HEK293 (cell line): ENCODE measurements at regions not wholly inside any gene's neighbourhood (a gene's known extent, or its start where the extent isn't known, plus 50 kb on each side); places are given as distances from the start of the nearest gene placed in this dataset.

Experiments
- CTCF ChIA-PET: fragments of 350-600 bp; formaldehyde crosslinking; extraction: SDS; loops from one replicate; lab custom pipeline; 2021; ENCODE audit warnings: antibody characterized with exemption; lab: Yijun Ruan, JAX
- POLR2A ChIA-PET: fragments of 300-600 bp; formaldehyde crosslinking; extraction: SDS; loops from one replicate; lab custom pipeline; 2020; ENCODE audit warnings: antibody characterized with exemption, inconsistent platforms; lab: Yijun Ruan, JAX
- H3K27ac ChIP-seq: fragments of 200-500 bp; sonication (Bioruptor generic); 2 replicates; pipeline ENCODE4 v1.5.1; 2014; ENCODE audit warnings: low read depth, low read length, control low read depth, inconsistent platforms; ENCODE audit errors: extremely low read depth
- H3K36me3 ChIP-seq, 2 experiments: fragments of 200-500 bp in 1 of 2; sonication (Bioruptor generic) in 1 of 2; 1 replicate in 1 of 2; 2 replicates in 1 of 2; pipeline ENCODE4 v1.5.1; 2014 to 2017; ENCODE audit warnings: inconsistent platforms in 2 of 2, low read length in 2 of 2; ENCODE audit not compliant: control insufficient read depth in 2 of 2, insufficient read depth in 1 of 2
- H3K4me1 ChIP-seq: fragments of 200-500 bp; sonication (Bioruptor generic); 2 replicates; pipeline ENCODE4 v1.5.1; 2014; ENCODE audit warnings: mild to moderate bottlenecking, low read length, inconsistent platforms; ENCODE audit not compliant: control insufficient read depth, insufficient read depth
- H3K4me3 ChIP-seq: 2 replicates; pipeline ENCODE4 v1.5.1; 2011; ENCODE audit warnings: low read depth, mild to moderate bottlenecking, control low read depth, low read length, moderate library complexity
- H3K9me3 ChIP-seq: fragments of 200-500 bp; sonication (Bioruptor generic); 2 replicates; pipeline ENCODE4 v1.5.1; 2014; ENCODE audit warnings: low read depth, low read length, inconsistent platforms; ENCODE audit not compliant: control insufficient read depth, insufficient read depth
- GFI1B ChIP-seq: fragments of 450-650 bp; formaldehyde crosslinking; IDR thresholded peaks from 2 replicates; pipeline ENCODE4 v1.5.1; 2016; ENCODE audit warnings: missing biosample characterization, missing genetic modification characterization
- GLIS2 ChIP-seq: fragments of 450-650 bp; formaldehyde crosslinking; IDR thresholded peaks from 2 replicates; pipeline ENCODE4 v1.5.1; 2016; ENCODE audit warnings: missing biosample characterization, missing genetic modification characterization
- TSHZ1 ChIP-seq: fragments of 450-650 bp; formaldehyde crosslinking; IDR thresholded peaks from 2 replicates; pipeline ENCODE4 v1.5.1; 2016; ENCODE audit warnings: missing biosample characterization, missing genetic modification characterization, borderline replicate concordance
- ZBTB20 ChIP-seq: fragments of 450-650 bp; formaldehyde crosslinking; IDR thresholded peaks from 2 replicates; pipeline ENCODE4 v1.5.1; 2016; ENCODE audit warnings: missing biosample characterization, missing genetic modification characterization
- ZEB2 ChIP-seq: fragments of 450-650 bp; formaldehyde crosslinking; IDR thresholded peaks from 2 replicates; pipeline ENCODE4 v1.5.1; 2016; ENCODE audit warnings: missing biosample characterization, missing genetic modification characterization
- ZNF211 ChIP-seq: fragments of 450-650 bp; formaldehyde crosslinking; IDR thresholded peaks from 2 replicates; pipeline ENCODE4 v1.5.1; 2016; ENCODE audit warnings: low read depth, missing biosample characterization, missing genetic modification characterization
- ZNF23 ChIP-seq: fragments of 450-650 bp; formaldehyde crosslinking; IDR thresholded peaks from 2 replicates; pipeline ENCODE4 v1.5.1; 2016; ENCODE audit warnings: missing biosample characterization, missing genetic modification characterization, borderline replicate concordance
- ZNF292 ChIP-seq: fragments of 450-650 bp; formaldehyde crosslinking; IDR thresholded peaks from 2 replicates; pipeline ENCODE4 v1.5.1; 2016; ENCODE audit warnings: low read depth, missing biosample characterization, missing genetic modification characterization, borderline replicate concordance
- ZNF350 ChIP-seq: fragments of 450-650 bp; formaldehyde crosslinking; IDR thresholded peaks from 2 replicates; pipeline ENCODE4 v1.5.0; 2017; ENCODE audit warnings: missing biosample characterization, mild to moderate bottlenecking, missing genetic modification characterization
- ZNF426 ChIP-seq: fragments of 450-650 bp; formaldehyde crosslinking; IDR thresholded peaks from 2 replicates; pipeline ENCODE4 v1.5.1; 2017; ENCODE audit warnings: missing biosample characterization, missing genetic modification characterization, mild to moderate bottlenecking, inconsistent platforms, moderate library complexity
- ZNF433 ChIP-seq: fragments of 450-650 bp; formaldehyde crosslinking; IDR thresholded peaks from 2 replicates; pipeline ENCODE4 v1.5.1; 2016; ENCODE audit warnings: missing biosample characterization, missing genetic modification characterization, low read depth
- ZNF48 ChIP-seq: fragments of 450-650 bp; formaldehyde crosslinking; IDR thresholded peaks from 2 replicates; pipeline ENCODE4 v1.5.1; 2016; ENCODE audit warnings: missing biosample characterization, missing genetic modification characterization
- ZNF518A ChIP-seq: fragments of 450-650 bp; formaldehyde crosslinking; conservative IDR thresholded peaks from 2 replicates; pipeline ENCODE4 v1.5.1; 2016; ENCODE audit warnings: low read depth, missing biosample characterization, missing genetic modification characterization
- TF ChIP-seq, protein P1 (sequence below): fragments of 450-650 bp; formaldehyde crosslinking; IDR thresholded peaks from 2 replicates; pipeline ENCODE4 v1.5.1; 2016; ENCODE audit warnings: missing biosample characterization, missing genetic modification characterization
- TF ChIP-seq, protein P2 (sequence below): fragments of 450-650 bp; formaldehyde crosslinking; IDR thresholded peaks from 2 replicates; pipeline ENCODE4 v1.5.1; 2016; ENCODE audit warnings: missing biosample characterization, missing genetic modification characterization
- TF ChIP-seq, protein P3 (sequence below): fragments of 450-650 bp; formaldehyde crosslinking; IDR thresholded peaks from 2 replicates; pipeline ENCODE4 v1.5.1; 2016; ENCODE audit warnings: missing biosample characterization, missing genetic modification characterization
- TF ChIP-seq, protein P4 (sequence below): fragments of 450-650 bp; formaldehyde crosslinking; IDR thresholded peaks from 2 replicates; pipeline ENCODE4 v1.5.1; 2016; ENCODE audit warnings: missing biosample characterization, missing genetic modification characterization

GRCh38 chr7:156058248-156058647 lies 246.0 kb upstream of the SHH start (continued):
- TF ChIP-seq, protein P1, sequence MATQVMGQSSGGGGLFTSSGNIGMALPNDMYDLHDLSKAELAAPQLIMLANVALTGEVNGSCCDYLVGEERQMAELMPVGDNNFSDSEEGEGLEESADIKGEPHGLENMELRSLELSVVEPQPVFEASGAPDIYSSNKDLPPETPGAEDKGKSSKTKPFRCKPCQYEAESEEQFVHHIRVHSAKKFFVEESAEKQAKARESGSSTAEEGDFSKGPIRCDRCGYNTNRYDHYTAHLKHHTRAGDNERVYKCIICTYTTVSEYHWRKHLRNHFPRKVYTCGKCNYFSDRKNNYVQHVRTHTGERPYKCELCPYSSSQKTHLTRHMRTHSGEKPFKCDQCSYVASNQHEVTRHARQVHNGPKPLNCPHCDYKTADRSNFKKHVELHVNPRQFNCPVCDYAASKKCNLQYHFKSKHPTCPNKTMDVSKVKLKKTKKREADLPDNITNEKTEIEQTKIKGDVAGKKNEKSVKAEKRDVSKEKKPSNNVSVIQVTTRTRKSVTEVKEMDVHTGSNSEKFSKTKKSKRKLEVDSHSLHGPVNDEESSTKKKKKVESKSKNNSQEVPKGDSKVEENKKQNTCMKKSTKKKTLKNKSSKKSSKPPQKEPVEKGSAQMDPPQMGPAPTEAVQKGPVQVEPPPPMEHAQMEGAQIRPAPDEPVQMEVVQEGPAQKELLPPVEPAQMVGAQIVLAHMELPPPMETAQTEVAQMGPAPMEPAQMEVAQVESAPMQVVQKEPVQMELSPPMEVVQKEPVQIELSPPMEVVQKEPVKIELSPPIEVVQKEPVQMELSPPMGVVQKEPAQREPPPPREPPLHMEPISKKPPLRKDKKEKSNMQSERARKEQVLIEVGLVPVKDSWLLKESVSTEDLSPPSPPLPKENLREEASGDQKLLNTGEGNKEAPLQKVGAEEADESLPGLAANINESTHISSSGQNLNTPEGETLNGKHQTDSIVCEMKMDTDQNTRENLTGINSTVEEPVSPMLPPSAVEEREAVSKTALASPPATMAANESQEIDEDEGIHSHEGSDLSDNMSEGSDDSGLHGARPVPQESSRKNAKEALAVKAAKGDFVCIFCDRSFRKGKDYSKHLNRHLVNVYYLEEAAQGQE (tag by site-specific recombination): no peak
- TF ChIP-seq, all 188 proteins: peak for 0

GRCh38 chr7:156056534-156056933 lies 244.3 kb upstream of the SHH start:
- TF ChIP-seq GLIS2 (no peak), ZNF211 (tag by site-specific recombination) (no peak), TSHZ1 (tag by site-specific recombination) (no peak), GFI1B (tag by site-specific recombination) (no peak), ZEB2 (tag by site-specific recombination) (no peak)
- TF ChIP-seq, protein P2, sequence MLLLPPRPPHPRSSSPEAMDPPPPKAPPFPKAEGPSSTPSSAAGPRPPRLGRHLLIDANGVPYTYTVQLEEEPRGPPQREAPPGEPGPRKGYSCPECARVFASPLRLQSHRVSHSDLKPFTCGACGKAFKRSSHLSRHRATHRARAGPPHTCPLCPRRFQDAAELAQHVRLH: no peak
- TF ChIP-seq, protein P3, sequence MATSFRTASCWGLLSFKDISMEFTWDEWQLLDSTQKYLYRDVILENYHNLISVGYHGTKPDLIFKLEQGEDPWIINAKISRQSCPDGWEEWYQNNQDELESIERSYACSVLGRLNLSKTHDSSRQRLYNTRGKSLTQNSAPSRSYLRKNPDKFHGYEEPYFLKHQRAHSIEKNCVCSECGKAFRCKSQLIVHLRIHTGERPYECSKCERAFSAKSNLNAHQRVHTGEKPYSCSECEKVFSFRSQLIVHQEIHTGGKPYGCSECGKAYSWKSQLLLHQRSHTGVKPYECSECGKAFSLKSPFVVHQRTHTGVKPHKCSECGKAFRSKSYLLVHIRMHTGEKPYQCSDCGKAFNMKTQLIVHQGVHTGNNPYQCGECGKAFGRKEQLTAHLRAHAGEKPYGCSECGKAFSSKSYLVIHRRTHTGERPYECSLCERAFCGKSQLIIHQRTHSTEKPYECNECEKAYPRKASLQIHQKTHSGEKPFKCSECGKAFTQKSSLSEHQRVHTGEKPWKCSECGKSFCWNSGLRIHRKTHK (tag by site-specific recombination): no peak
- Histone ChIP-seq H3K36me3 (no peaks in the 10 kb centered on the region), H3K27ac (no peak overlapping the region), H3K4me1 (no peaks in the 10 kb centered on the region), H3K4me3 (no peak overlapping the region), H3K9me3 (no peaks in the 10 kb centered on the region)
- ChIA-PET POLR2A (no interaction called here), CTCF (no interaction called here)

- CTCF ChIA-PET: interaction anchor here (0.6 kb wide), 1 partner anchor 247 kb away, joined by 6 read pairs; no protein-coding TSS in a partner anchor
- Histone ChIP-seq H3K36me3 (no peaks in the 10 kb centered on the region), H3K4me1 (no peaks in the 10 kb centered on the region), H3K27ac (no peak overlapping the region), H3K4me3 (no peak overlapping the region), H3K9me3 (no peaks in the 10 kb centered on the region)
- POLR2A ChIA-PET: no interaction called here
- TF ChIP-seq ZBTB20 (no peak), ZNF426 (no peak), ZNF292 (tag by site-specific recombination) (no peak), ZNF518A (no peak), ZNF350 (tag by site-specific recombination) (no peak), ZNF48 (no peak), ZNF23 (tag by site-specific recombination) (no peak), ZNF433 (tag by site-specific recombination) (no peak)
- TF ChIP-seq, protein P4, sequence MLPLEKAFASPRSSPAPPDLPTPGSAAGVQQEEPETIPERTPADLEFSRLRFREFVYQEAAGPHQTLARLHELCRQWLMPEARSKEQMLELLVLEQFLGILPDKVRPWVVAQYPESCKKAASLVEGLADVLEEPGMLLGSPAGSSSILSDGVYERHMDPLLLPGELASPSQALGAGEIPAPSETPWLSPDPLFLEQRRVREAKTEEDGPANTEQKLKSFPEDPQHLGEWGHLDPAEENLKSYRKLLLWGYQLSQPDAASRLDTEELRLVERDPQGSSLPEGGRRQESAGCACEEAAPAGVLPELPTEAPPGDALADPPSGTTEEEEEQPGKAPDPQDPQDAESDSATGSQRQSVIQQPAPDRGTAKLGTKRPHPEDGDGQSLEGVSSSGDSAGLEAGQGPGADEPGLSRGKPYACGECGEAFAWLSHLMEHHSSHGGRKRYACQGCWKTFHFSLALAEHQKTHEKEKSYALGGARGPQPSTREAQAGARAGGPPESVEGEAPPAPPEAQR (tag by site-specific recombination): no peak
These were observed 243.1 kb upstream of the SHH start for GRCh38 chr7:156055206-156055822.
